Caco-2 (cell line): ENCODE measurements at regions not wholly inside any gene's neighbourhood (a gene's known extent, or its start where the extent isn't known, plus 50 kb on each side); places are given as distances from the start of the nearest gene placed in this dataset.

Experiments
- BruUV-seq: library from RNA; stranded (reverse); fragments of 400-500 nt; replicated peaks from 2 replicates; lab custom pipeline; 2021; lab: Mats Ljungman, UMichigan
- CTCF ChIA-PET: fragments of 300-600 bp; sonication (Branson Sonifier 250); formaldehyde crosslinking; loops from one replicate; lab custom pipeline; 2022; ENCODE audit warnings: antibody characterized with exemption; lab: Charles Lee
- POLR2A ChIA-PET: fragments of 300-600 bp; sonication (Branson Sonifier 250); formaldehyde crosslinking; loops from one replicate; lab custom pipeline; 2022; ENCODE audit warnings: antibody characterized with exemption; lab: Charles Lee
- DNase-seq, 2 experiments: peaks; one replicate each; pipeline versions ENCODE4 v3.0.0 to v3.0.0-alpha.2; 2020 to 2022
- H3K27me3 ChIP-seq: replicated peaks from 2 replicates; pipeline ENCODE4 v1.6.0; 2011; ENCODE audit warnings: low read length; ENCODE audit not compliant: control insufficient read depth, insufficient read depth
- H3K36me3 ChIP-seq: 2 replicates; pipeline ENCODE4 v1.5.1; 2011; ENCODE audit warnings: low read length; ENCODE audit not compliant: control insufficient read depth, insufficient read depth
- H3K4me1 ChIP-seq: fragments of 250-450 bp; sonication (Bioruptor Pico); 2 replicates; pipeline ENCODE4 v1.5.1; 2020; ENCODE audit warnings: mild to moderate bottlenecking
- H3K4me3 ChIP-seq: 2 replicates; pipeline ENCODE4 v1.5.1; 2011; ENCODE audit warnings: low read depth, mild to moderate bottlenecking, control low read depth, low read length
- H3K9me3 ChIP-seq: fragments of 250-450 bp; sonication (Bioruptor Pico); 2 replicates; pipeline ENCODE4 v1.5.1; 2020; ENCODE audit warnings: mild to moderate bottlenecking, moderate library complexity
- H3K27ac Mint-ChIP-seq: one replicate; pipeline ENCODE4 v1.8.0; 2022; ENCODE audit warnings: mixed read lengths; ENCODE audit not compliant: unreplicated experiment
- H3K27me3 Mint-ChIP-seq: one replicate; pipeline ENCODE4 v1.8.0; 2022; ENCODE audit warnings: mixed read lengths; ENCODE audit not compliant: insufficient read depth, unreplicated experiment
- H3K36me3 Mint-ChIP-seq: one replicate; pipeline ENCODE4 v1.8.0; 2022; ENCODE audit warnings: mild to moderate bottlenecking, mixed read lengths; ENCODE audit not compliant: insufficient read depth, unreplicated experiment
- H3K4me1 Mint-ChIP-seq: one replicate; pipeline ENCODE4 v1.8.0; 2022; ENCODE audit warnings: low read depth, mixed read lengths; ENCODE audit not compliant: unreplicated experiment
- H3K4me3 Mint-ChIP-seq: one replicate; pipeline ENCODE4 v1.8.0; 2022; ENCODE audit warnings: mild to moderate bottlenecking, moderate library complexity, mixed read lengths; ENCODE audit not compliant: unreplicated experiment
- H3K9me3 Mint-ChIP-seq: one replicate; pipeline ENCODE4 v1.8.0; 2022; ENCODE audit warnings: mixed read lengths; ENCODE audit not compliant: unreplicated experiment
- CTCF ChIP-seq, 2 experiments: fragments of 200-600 bp in 1 of 2; IDR thresholded peaks; 1 replicate in 1 of 2; 2 replicates in 1 of 2; pipeline versions ENCODE4 v1.5.1 to v1.8.0; 2011 to 2022; ENCODE audit warnings: antibody characterized with exemption in 1 of 2, control low read depth in 1 of 2, inconsistent platforms in 1 of 2, low read depth in 1 of 2, low read length in 1 of 2, mild to moderate bottlenecking in 1 of 2, moderate library complexity in 1 of 2; ENCODE audit not compliant: insufficient read depth in 1 of 2, severe bottlenecking in 1 of 2, unreplicated experiment in 1 of 2
- intact Hi-C: fragments of 100-400 bp; cut with micrococcal nuclease; formaldehyde crosslinking; loops from one replicate; pipeline ENCODE4 v1.10.0; 2022; ENCODE audit not compliant: unreplicated experiment

GRCh38 chr20:11745145-11745544, 172.5 kb upstream of the BTBD3 start:
- Mint-ChIP-seq H3K4me1 (no peaks in the 10 kb centered on the region), H3K9me3 (peaks cover 9% of the 10 kb centered on the region), H3K36me3 (no peaks in the 10 kb centered on the region), H3K27me3 (peaks cover 15% of the 10 kb centered on the region), H3K27ac (no peak overlapping the region), H3K4me3 (no peak overlapping the region)
- Histone ChIP-seq H3K36me3 (no peaks in the 10 kb centered on the region), H3K4me1 (no peaks in the 10 kb centered on the region), H3K27me3 (no peaks in the 10 kb centered on the region), H3K9me3 (no peaks in the 10 kb centered on the region), H3K4me3 (no peak overlapping the region)
- intact Hi-C loops = no loop called here
- ChIA-PET CTCF (no interaction called here), POLR2A (no interaction called here)
- no peak for DNase-seq
- no peak for TF ChIP-seq CTCF (IDR thresholded peaks at IDR 0.05; ENCODE audit: insufficient read depth in 1 of 2, low read depth in 1 of 2, low read length in 1 of 2, severe bottlenecking in 1 of 2, unreplicated experiment in 1 of 2)
- no TSS peak for BruUV-seq

- Histone ChIP-seq H3K9me3 (no peaks in the 10 kb centered on the region), H3K4me1 (peaks cover 3% of the 10 kb centered on the region; the same call in 1 of the 2 replicates), H3K36me3 (no peaks in the 10 kb centered on the region), H3K27me3 (no peaks in the 10 kb centered on the region), H3K4me3 (no peak overlapping the region)
- H3K9me3 Mint-ChIP-seq = peaks cover 9% of the 10 kb centered on the region
- BruUV-seq = no TSS peak
- no peak overlapping the region for H3K27ac Mint-ChIP-seq
- H3K36me3 Mint-ChIP-seq = no peaks in the 10 kb centered on the region
- intact Hi-C loops = no loop called here
- peaks cover 8% of the 10 kb centered on the region for H3K27me3 Mint-ChIP-seq
- DNase-seq = no peak
- ChIA-PET CTCF (no interaction called here), POLR2A (no interaction called here)
- no peaks in the 10 kb centered on the region for H3K4me1 Mint-ChIP-seq
- no peak for TF ChIP-seq CTCF (IDR thresholded peaks at IDR 0.05; ENCODE audit: insufficient read depth in 1 of 2, low read depth in 1 of 2, low read length in 1 of 2, severe bottlenecking in 1 of 2, unreplicated experiment in 1 of 2)
- H3K4me3 Mint-ChIP-seq = no peak overlapping the region
Observed at GRCh38 chr20:11748436-11748835, 169.3 kb upstream of the BTBD3 start.

- POLR2A ChIA-PET = no interaction called here
- Mint-ChIP-seq H3K36me3 (no peaks in the 10 kb centered on the region), H3K27me3 (no peaks in the 10 kb centered on the region), H3K4me1 (no peaks in the 10 kb centered on the region), H3K27ac (no peak overlapping the region), H3K9me3 (peaks cover under 1% of the 10 kb centered on the region), H3K4me3 (no peak overlapping the region)
- CTCF ChIA-PET = no interaction called here
- DNase-seq = no peak
- no peak for TF ChIP-seq CTCF (IDR thresholded peaks at IDR 0.05; ENCODE audit: insufficient read depth in 1 of 2, low read depth in 1 of 2, low read length in 1 of 2, severe bottlenecking in 1 of 2, unreplicated experiment in 1 of 2)
- no TSS peak for BruUV-seq
- Histone ChIP-seq H3K27me3 (no peaks in the 10 kb centered on the region), H3K9me3 (no peaks in the 10 kb centered on the region), H3K36me3 (no peaks in the 10 kb centered on the region), H3K4me3 (no peak overlapping the region), H3K4me1 (peaks cover 3% of the 10 kb centered on the region; the same call in 1 of the 2 replicates)
- intact Hi-C loops = no loop called here
Observed at GRCh38 chr20:11752336-11752735, 165.4 kb upstream of the BTBD3 start.
